ENCODE measurements at regions not wholly inside any gene's neighbourhood (a gene's known extent, or its start where the extent isn't known, plus 50 kb on each side); places are given as distances from the start of the nearest gene placed in this dataset.

- DNase-seq (ENCODE audit: low read depth), result no peak
- no peak overlapping the region for H3K4me3 ChIP-seq (ENCODE audit: low read length)
- TF ChIP-seq CTCF (conservative IDR thresholded peaks at IDR 0.05; ENCODE audit: low read depth, low read length), result no peak
Measured at GRCh38 chr13:104099750-104100149, 1033.5 kb upstream of the SLC10A2 start.

GRCh38 chr13:104098421-104098820, 1032.2 kb upstream of the SLC10A2 start:
- H3K4me3 ChIP-seq (ENCODE audit: low read length), result no peak overlapping the region
- no peak for DNase-seq (ENCODE audit: low read depth)
- no peak for TF ChIP-seq CTCF (conservative IDR thresholded peaks at IDR 0.05; ENCODE audit: low read depth, low read length)

- no peak for DNase-seq (ENCODE audit: low read depth)
- TF ChIP-seq CTCF (conservative IDR thresholded peaks at IDR 0.05; ENCODE audit: low read depth, low read length), result no peak
- no peak overlapping the region for H3K4me3 ChIP-seq (ENCODE audit: low read length)
Measured at GRCh38 chr13:104086759-104087158, 1020.5 kb upstream of the SLC10A2 start.

GRCh38 chr13:104086210-104086609, 1020.0 kb upstream of the SLC10A2 start:
- no peak for DNase-seq (ENCODE audit: low read depth)
- H3K4me3 ChIP-seq (ENCODE audit: low read length), result no peak overlapping the region
- TF ChIP-seq CTCF (conservative IDR thresholded peaks at IDR 0.05; ENCODE audit: low read depth, low read length), result no peak

GRCh38 chr13:104085611-104086010, 1019.4 kb upstream of the SLC10A2 start:
- no peak overlapping the region for H3K4me3 ChIP-seq (ENCODE audit: low read length)
- no peak for DNase-seq (ENCODE audit: low read depth)
- TF ChIP-seq CTCF (conservative IDR thresholded peaks at IDR 0.05; ENCODE audit: low read depth, low read length), result no peak

GRCh38 chr13:104074326-104074725, 1008.1 kb upstream of the SLC10A2 start:
- no peak overlapping the region for H3K4me3 ChIP-seq (ENCODE audit: low read length)
- no peak for DNase-seq (ENCODE audit: low read depth)
- TF ChIP-seq CTCF (conservative IDR thresholded peaks at IDR 0.05; ENCODE audit: low read depth, low read length), result no peak

GRCh38 chr13:104071806-104072205, 1005.6 kb upstream of the SLC10A2 start:
- no peak for TF ChIP-seq CTCF (conservative IDR thresholded peaks at IDR 0.05; ENCODE audit: low read depth, low read length)
- DNase-seq (ENCODE audit: low read depth), result no peak
- H3K4me3 ChIP-seq (ENCODE audit: low read length), result no peak overlapping the region

Data from retinal pigment epithelial cell (primary cell).